GM19035 (cell line): ENCODE measurements at regions not wholly inside any gene's neighbourhood (a gene's known extent, or its start where the extent isn't known, plus 50 kb on each side); places are given as distances from the start of the nearest gene placed in this dataset.
A peak's percentile ranks its signal among the peaks of the same experiment; 100 is the strongest.

ENCODE experiments used
- ATAC-seq: cut with Tn5 transposase; IDR thresholded peaks from one replicate; pipeline ENCODE4 v1.9.1; 2021; ENCODE audit not compliant: unreplicated experiment

- ATAC-seq = no peak
Observed at GRCh38 chr12:115598871-115599811, 678.4 kb downstream of the MED13L start.

- ATAC-seq = no peak
Observed at GRCh38 chr12:115597157-115597712, 680.3 kb downstream of the MED13L start.

- no peak for ATAC-seq
Observed at GRCh38 chr12:115588131-115588530, 689.4 kb downstream of the MED13L start.

- no peak for ATAC-seq
Observed at GRCh38 chr12:115584156-115584555, 693.3 kb downstream of the MED13L start.

GRCh38 chr12:115583591-115583990, 693.9 kb downstream of the MED13L start:
- ATAC-seq = no peak

GRCh38 chr12:115577401-115577800, 700.1 kb downstream of the MED13L start:
- ATAC-seq = no peak

- no peak for ATAC-seq
Observed at GRCh38 chr12:115574826-115575225, 702.7 kb downstream of the MED13L start.

GRCh38 chr12:115572440-115572839, 705.1 kb downstream of the MED13L start:
- peak; percentile 95 for ATAC-seq

- no peak for ATAC-seq
Observed at GRCh38 chr12:115571446-115571845, 706.0 kb downstream of the MED13L start.

- ATAC-seq = no peak
Observed at GRCh38 chr12:115571027-115571426, 706.5 kb downstream of the MED13L start.

- no peak for ATAC-seq
Observed at GRCh38 chr12:115570069-115570777, 707.3 kb downstream of the MED13L start.

GRCh38 chr12:115569345-115570068, 708.0 kb downstream of the MED13L start:
- ATAC-seq = no peak

GRCh38 chr12:115558281-115558680, 719.2 kb downstream of the MED13L start:
- no peak for ATAC-seq

- ATAC-seq = no peak
Observed at GRCh38 chr12:115553622-115554021, 723.9 kb downstream of the MED13L start.

GRCh38 chr12:115543269-115543668, 734.2 kb downstream of the MED13L start:
- no peak for ATAC-seq

- no peak for ATAC-seq
Observed at GRCh38 chr12:115542656-115543055, 734.8 kb downstream of the MED13L start.

- no peak for ATAC-seq
Observed at GRCh38 chr12:115541891-115542421, 735.5 kb downstream of the MED13L start.

- ATAC-seq = no peak
Observed at GRCh38 chr12:115528466-115528865, 749.0 kb downstream of the MED13L start.

GRCh38 chr12:115521771-115522409, 755.6 kb downstream of the MED13L start:
- no peak for ATAC-seq

- ATAC-seq = no peak
Observed at GRCh38 chr12:115519887-115520286, 757.6 kb downstream of the MED13L start.
